NB4 (cell line): ENCODE measurements at regions not wholly inside any gene's neighbourhood (a gene's known extent, or its start where the extent isn't known, plus 50 kb on each side); places are given as distances from the start of the nearest gene placed in this dataset.

Source experiments
- DNase-seq: peaks from one replicate; pipeline ENCODE4 v3.0.0; 2010; ENCODE audit warnings: low read depth
- H3K4me3 ChIP-seq: one replicate; pipeline ENCODE4 v1.5.1; 2011; ENCODE audit warnings: mild to moderate bottlenecking, low read depth, low read length, moderate library complexity
- CTCF ChIP-seq: IDR thresholded peaks from one replicate; pipeline ENCODE4 v1.5.1; 2012; ENCODE audit warnings: low read depth, low read length
- MYC ChIP-seq: IDR thresholded peaks from 2 replicates; pipeline ENCODE4 v1.6.1; 2011; ENCODE audit warnings: low read depth, low read length
- POLR2A ChIP-seq: IDR thresholded peaks from 2 replicates; pipeline ENCODE4 v1.6.1; 2011; ENCODE audit warnings: mild to moderate bottlenecking; ENCODE audit not compliant: insufficient read length; ENCODE audit errors: extremely low read depth
- TF ChIP-seq, protein P1 (sequence below): IDR thresholded peaks from 2 replicates; pipeline ENCODE4 v1.6.1; 2011; ENCODE audit warnings: low read depth, low read length

- no peak for TF ChIP-seq MYC
- TF ChIP-seq POLR2A = no peak
- TF ChIP-seq, protein P1, sequence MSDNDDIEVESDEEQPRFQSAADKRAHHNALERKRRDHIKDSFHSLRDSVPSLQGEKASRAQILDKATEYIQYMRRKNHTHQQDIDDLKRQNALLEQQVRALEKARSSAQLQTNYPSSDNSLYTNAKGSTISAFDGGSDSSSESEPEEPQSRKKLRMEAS = no peak
- no peak overlapping the region for H3K4me3 ChIP-seq
- no peak for DNase-seq
Measured at GRCh38 chr3:147832611-147833010, 423.4 kb downstream of the ZIC1 start.

DNA sequence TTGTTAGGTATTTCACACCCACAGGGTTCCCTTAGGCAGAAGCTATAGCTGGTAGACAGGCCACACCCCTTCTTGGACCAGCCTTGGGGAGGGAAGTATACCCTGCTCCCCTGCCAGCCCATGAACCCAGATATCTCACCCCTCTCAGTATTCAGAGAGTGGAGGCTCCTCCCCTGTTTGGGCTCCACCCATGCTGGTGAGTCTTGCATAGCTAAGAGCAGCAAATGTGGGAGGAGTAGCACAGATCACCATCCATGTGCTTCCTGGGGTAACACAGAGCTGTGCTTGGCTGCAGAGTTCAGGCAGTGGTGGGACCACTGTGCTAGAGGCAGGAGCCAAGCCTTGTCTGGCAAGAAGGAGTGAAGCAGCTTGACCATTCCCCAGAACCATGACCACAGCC is 427.2 kb downstream of the ZIC1 start:
- H3K4me3 ChIP-seq = no peak overlapping the region
- no peak for DNase-seq
- TF ChIP-seq, protein P1 = no peak

GRCh38 chr3:147838652-147839051 is 429.5 kb downstream of the ZIC1 start:
- no peak overlapping the region for H3K4me3 ChIP-seq
- TF ChIP-seq POLR2A = no peak
- TF ChIP-seq, protein P1 = no peak
- TF ChIP-seq MYC = no peak
- no peak for TF ChIP-seq CTCF
- DNase-seq = peak; percentile 1

- TF ChIP-seq MYC (no peak), POLR2A (no peak), CTCF (no peak)
- TF ChIP-seq, protein P1 = no peak
- DNase-seq = no peak
- H3K4me3 ChIP-seq = no peak overlapping the region
Measured at GRCh38 chr3:147843331-147843730, 434.2 kb downstream of the ZIC1 start.

DNA sequence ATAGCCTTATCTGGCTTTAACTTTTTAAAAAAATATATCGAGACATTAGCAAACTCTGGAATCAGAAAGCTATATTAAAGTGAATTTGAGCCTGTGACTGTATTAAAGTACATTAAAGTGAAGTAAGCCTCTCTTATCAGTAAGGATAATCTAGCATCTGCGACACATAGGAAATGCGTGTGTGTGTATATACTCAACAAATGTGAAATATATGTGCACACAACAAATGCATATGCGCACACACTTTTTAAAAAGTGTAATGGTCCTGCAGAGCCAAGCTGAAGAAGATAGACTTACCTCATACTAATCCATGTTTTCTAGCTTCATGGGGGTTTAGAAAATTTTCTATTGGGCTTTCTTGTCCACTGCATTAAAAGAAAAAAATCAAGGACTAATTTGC is 437.1 kb downstream of the ZIC1 start:
- H3K4me3 ChIP-seq = no peak overlapping the region
- TF ChIP-seq POLR2A = no peak
- TF ChIP-seq, protein P1 = no peak
- TF ChIP-seq MYC = no peak
- no peak for TF ChIP-seq CTCF
- DNase-seq = no peak

GRCh38 chr3:147846854-147847478 is 437.8 kb downstream of the ZIC1 start:
- no peak for DNase-seq
- TF ChIP-seq MYC (no peak), CTCF (no peak), POLR2A (no peak)
- TF ChIP-seq, protein P1 = no peak
- H3K4me3 ChIP-seq = no peak overlapping the region

- no peak for DNase-seq
- TF ChIP-seq MYC = no peak
- TF ChIP-seq POLR2A = no peak
- TF ChIP-seq, protein P1 = no peak
- TF ChIP-seq CTCF = no peak
- no peak overlapping the region for H3K4me3 ChIP-seq
Measured at GRCh38 chr3:147851062-147851461, 441.9 kb downstream of the ZIC1 start.
